UCSD-AML1 (cell line): ENCODE measurements at regions not wholly inside any gene's neighbourhood (a gene's known extent, or its start where the extent isn't known, plus 50 kb on each side); places are given as distances from the start of the nearest gene placed in this dataset.
"Not testable (repeated sequence)": the region's sequence is repeated elsewhere in the genome, so short reads cannot be mapped to it uniquely, and the experiment has no call there.

Experiments
- DNase-seq: peaks from one replicate; lab custom pipeline; 2025; ENCODE audit not compliant: unreplicated experiment; lab: John Stamatoyannopoulos, UW

GRCh38 chr20:63145156-63145555 lies 70.8 kb downstream of the YTHDF1 start:
- DNase-seq: no peak

DNA sequence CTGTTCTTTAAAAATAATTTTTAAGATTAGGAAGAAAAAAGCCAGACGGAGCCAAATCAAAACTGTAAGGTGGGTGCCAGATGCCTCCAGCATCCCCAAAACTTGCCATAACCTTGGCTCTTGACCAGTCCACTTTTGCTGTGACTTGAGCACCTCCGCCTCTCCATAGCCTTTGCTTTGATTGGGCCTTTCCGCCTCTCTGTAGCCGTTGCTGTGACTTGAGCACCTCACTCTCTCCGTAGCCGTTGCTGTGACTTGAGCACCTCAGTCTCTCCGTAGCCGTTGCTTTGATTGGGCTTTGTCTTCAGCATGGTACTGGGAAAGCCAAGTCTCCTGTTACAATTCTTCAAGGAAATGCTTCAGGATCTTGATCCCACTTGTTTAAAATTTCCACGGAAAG lies 73.0 kb downstream of the YTHDF1 start:
- DNase-seq: no peak

- no peak for DNase-seq
These were observed 74.4 kb downstream of the YTHDF1 start for GRCh38 chr20:63141531-63141930.

DNA sequence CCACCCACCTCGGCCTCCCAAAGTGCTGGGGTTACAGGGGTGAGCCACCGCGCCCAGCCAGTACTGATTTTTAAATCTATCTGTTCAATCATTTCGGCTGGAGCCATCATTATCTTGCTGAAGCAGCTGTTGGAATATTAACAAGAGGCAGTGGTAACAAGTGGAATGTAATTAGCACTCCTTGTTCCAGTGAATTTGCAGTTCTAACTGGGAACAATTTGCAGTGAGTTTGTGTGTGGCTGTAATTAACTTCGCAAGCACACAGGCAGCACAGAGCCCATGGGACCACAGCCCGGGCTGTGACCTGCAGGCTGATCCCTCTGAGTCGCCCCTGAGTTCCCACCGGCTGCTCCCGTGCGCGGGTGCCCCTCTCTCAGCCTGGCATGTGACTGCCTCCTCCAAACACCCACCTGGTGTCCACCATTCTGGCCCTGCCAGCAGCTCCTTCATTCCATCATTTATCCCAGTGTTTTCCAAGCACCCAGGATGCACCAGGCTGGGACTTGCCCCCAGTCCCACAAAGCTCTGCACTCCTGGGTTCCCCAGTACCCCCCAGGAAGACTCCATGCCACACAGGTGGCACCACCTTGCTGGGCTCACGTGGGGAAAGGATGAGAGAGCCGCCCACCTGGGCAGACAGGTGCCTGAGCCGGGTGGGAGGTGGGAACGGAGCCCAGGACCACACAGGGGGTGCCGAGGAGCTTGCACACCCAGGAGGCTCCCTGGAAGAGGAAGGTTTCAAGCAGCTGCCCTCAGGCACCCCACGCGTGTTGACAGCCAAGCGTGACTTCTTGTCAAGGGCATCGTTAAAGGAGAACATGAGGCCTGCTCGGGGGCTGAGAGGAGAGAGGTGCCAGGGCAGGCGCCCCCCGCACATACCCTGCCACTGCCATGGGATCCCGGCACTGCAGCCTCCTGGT lies 75.2 kb downstream of the YTHDF1 start:
- no peak for DNase-seq

- DNase-seq: no peak
These were observed 76.1 kb downstream of the YTHDF1 start for GRCh38 chr20:63139837-63140236.

- DNase-seq: no peak
These were observed 76.6 kb downstream of the YTHDF1 start for GRCh38 chr20:63139356-63139755.

DNA sequence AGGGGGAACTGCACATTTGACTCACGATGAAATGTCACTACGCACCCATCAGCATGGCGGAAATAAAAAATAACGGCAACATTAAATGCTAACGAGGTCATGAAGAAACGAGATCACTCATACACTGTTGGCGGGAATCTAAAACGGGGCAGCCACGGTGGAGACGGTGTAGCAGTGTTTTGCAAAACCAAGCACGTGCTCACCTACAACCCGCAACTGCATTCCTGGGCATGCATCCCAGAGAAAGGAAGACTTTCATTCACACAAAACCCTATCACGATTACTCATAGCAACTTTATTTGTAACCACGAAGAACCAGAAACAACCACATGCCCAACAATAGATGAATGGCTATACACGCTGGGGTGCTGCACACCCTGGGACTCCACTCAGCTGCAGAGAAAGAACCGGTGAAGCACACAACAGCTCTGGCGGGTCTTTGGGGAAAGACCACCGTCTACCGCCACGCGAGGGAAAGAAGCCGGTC lies 77.0 kb downstream of the YTHDF1 start:
- DNase-seq: no peak

DNA sequence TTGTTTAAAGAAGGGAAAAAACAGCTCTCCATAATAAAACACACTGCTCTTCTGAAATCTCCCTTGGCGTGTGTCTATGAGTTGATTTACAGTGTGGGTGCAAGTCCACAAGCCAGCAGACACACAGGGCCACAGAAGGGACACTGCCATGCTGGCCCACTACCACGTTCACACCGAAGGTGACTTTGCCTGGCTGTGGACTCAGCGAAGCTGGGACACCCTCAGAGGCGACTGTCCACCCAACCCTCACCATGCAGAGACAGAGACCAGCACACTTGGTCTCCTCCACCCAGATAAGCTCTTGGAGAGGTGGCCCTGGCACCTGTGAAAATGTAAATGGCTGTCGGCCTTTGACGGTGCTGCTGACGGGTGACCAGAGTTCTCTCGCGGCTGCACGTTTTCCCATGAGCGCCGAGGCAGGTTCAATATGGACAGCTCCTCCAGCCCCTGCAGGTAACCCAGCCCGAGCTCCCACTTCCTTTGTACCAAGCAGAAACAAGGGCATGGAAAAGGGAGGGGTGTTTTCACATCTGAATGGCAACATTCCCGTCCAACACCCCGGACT lies 78.0 kb downstream of the YTHDF1 start:
- no peak for DNase-seq

- no peak for DNase-seq
These were observed 79.6 kb downstream of the YTHDF1 start for GRCh38 chr20:63136296-63136695.

- DNase-seq: no peak
These were observed 80.5 kb downstream of the YTHDF1 start for GRCh38 chr20:63135411-63135810.

DNA sequence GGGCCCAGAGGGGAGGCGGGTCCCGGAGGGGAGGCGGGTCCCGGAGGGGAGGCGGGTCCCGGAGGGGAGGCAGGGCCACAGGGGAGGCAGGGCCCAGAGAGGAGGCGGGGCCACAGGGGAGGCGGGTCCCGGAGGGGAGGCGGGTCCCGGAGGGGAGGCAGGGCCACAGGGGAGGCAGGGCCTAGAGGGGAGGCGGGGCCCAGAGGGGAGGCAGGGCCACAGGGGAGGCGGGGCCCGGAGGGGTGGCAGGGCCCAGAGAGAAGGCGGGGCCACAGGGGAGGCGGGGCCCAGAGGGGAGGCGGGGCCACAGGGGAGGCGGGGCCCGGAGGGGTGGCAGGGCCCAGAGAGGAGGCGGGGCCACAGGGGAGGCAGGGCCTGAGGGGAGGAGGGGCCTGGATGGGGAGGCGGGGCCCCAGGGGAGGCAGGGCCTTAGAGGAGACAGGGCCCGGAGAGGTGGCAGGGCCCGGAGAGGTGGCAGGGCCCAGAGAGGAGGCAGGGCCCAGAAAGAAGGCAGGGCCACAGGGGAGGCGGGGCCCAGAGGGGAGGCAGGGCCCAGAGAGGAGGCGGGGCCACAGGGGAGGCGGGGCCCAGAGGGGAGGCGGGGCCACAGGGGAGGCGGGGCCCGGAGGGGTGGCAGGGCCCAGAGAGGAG lies 81.1 kb downstream of the YTHDF1 start:
- DNase-seq: not testable (repeated sequence)

- DNase-seq: no peak
These were observed 81.7 kb downstream of the YTHDF1 start for GRCh38 chr20:63134201-63134612.

DNA sequence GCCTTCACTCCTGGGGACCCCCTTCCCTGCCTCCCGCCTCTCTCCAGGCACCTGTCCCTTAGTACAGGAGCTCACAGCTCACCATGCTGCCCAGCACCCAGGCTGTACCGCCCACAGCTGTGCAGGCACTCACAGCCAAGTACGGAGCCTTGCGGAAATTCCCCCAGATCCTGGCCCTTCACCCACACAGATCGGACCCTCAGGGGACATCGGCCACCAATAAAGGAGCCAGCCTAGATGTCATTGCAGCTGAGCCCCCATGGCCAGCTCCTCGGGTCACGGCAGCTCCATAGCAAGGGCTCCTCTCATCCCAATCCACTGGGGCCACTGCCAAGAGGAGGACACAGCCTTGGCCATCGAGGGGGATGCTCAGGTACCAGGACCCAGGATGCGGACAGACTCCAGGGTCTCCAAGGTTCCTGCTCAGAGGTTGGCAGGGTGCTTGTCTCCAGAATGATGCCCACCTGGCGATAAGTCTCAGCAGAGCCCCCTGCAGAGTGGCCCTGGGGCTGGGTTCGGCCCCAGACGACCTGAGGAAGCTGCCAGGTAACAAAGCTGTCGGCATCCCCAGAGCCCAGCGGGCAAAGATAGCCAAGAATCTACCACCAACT lies 82.3 kb downstream of the YTHDF1 start:
- no peak for DNase-seq

GRCh38 chr20:63132715-63133471 lies 83.0 kb downstream of the YTHDF1 start:
- no peak for DNase-seq

GRCh38 chr20:63132131-63132714 lies 83.7 kb downstream of the YTHDF1 start:
- DNase-seq: no peak

- no peak for DNase-seq
These were observed 85.0 kb downstream of the YTHDF1 start for GRCh38 chr20:63130658-63131577.

DNA sequence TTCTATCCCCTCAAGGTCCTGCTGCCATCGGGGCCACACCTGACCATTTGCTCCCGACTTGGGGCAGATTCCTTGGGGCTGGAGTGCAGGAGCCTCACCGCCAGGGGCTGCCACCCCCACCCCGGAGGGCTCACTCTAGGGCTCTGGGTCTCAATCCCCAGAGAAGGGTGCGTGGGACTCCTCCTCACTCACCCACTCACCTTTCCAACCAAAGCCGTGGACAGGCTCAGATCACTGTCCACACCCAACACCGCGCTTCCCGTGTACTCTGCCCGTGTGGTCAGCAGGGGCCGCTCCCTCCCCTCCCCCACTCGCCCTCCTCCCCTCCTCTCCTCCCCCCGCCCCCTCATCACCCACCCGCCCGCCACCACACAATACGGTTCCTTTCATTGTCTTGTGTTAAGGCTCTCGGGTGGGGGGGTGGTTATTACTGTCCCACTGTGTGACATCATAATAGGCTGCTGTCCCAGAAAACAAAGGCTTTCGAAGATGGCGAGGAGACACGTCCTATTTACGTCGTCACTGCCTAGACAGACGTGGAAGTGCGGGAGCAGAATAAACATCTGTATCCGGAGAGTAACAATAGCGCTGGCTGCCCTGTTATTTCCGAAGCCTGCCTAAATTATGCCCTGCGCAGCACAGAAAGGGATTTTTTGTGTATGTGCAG lies 85.8 kb downstream of the YTHDF1 start:
- no peak for DNase-seq

- no peak for DNase-seq
These were observed 86.5 kb downstream of the YTHDF1 start for GRCh38 chr20:63129376-63129965.
